Endodermal cell (in vitro differentiated cells): ENCODE measurements at regions not wholly inside any gene's neighbourhood (a gene's known extent, or its start where the extent isn't known, plus 50 kb on each side); places are given as distances from the start of the nearest gene placed in this dataset.

Source experiments
- DNase-seq: peaks from one replicate; pipeline ENCODE4 v3.0.0-alpha.2; 2017
- H3K27ac ChIP-seq: 2 replicates; pipeline ENCODE4 v1.5.1; 2013; ENCODE audit warnings: mild to moderate bottlenecking, low read depth, low read length, moderate library complexity
- H3K27me3 ChIP-seq: 2 replicates; pipeline ENCODE4 v1.6.1; 2013; ENCODE audit warnings: mild to moderate bottlenecking, low read length, moderate library complexity; ENCODE audit not compliant: insufficient read depth, control insufficient read depth, poor library complexity, severe bottlenecking
- H3K36me3 ChIP-seq: 2 replicates; pipeline ENCODE4 v1.7.0; 2013; ENCODE audit warnings: mild to moderate bottlenecking, low read length, moderate library complexity; ENCODE audit not compliant: control insufficient read depth, insufficient read depth
- H3K4me1 ChIP-seq: one replicate; pipeline ENCODE4 v1.7.0; 2013; ENCODE audit warnings: low read length; ENCODE audit not compliant: control insufficient read depth, insufficient read depth
- H3K4me3 ChIP-seq: 2 replicates; pipeline ENCODE4 v1.5.1; 2013; ENCODE audit warnings: mild to moderate bottlenecking, low read length, moderate library complexity
- H3K9ac ChIP-seq: 2 replicates; pipeline ENCODE4 v1.6.1; 2013; ENCODE audit warnings: mild to moderate bottlenecking, low read length, moderate library complexity; ENCODE audit not compliant: poor library complexity, severe bottlenecking; ENCODE audit errors: extremely low read depth
- H3K9me3 ChIP-seq: 2 replicates; pipeline ENCODE4 v1.6.1; 2013; ENCODE audit warnings: mild to moderate bottlenecking, low read length, moderate library complexity; ENCODE audit not compliant: control insufficient read depth
- H3K27ac Mint-ChIP-seq: 2 replicates; pipeline ENCODE4 v1.8.0; 2020; ENCODE audit warnings: mixed read lengths
- H3K27me3 Mint-ChIP-seq: 2 replicates; pipeline ENCODE4 v1.8.0; 2021; ENCODE audit warnings: mild to moderate bottlenecking, mixed read lengths; ENCODE audit not compliant: insufficient read depth
- H3K36me3 Mint-ChIP-seq: 2 replicates; pipeline ENCODE4 v1.8.0; 2020; ENCODE audit warnings: low read depth, mixed read lengths
- H3K4me1 Mint-ChIP-seq: 2 replicates; pipeline ENCODE4 v1.8.0; 2020; ENCODE audit warnings: mixed read lengths
- H3K4me3 Mint-ChIP-seq: 2 replicates; pipeline ENCODE4 v1.8.0; 2020; ENCODE audit warnings: mild to moderate bottlenecking, moderate library complexity, mixed read lengths
- H3K9me3 Mint-ChIP-seq: 2 replicates; pipeline ENCODE4 v1.8.0; 2020; ENCODE audit warnings: mild to moderate bottlenecking, mixed read lengths
- WGBS, 2 experiments: methylation state at CpG; one replicate each; pipeline versions ENCODE4 v1.1.5 to v1.1.7; 2013; ENCODE audit warnings: missing lambda C conversion rate in 2 of 2, mixed read lengths in 1 of 2; ENCODE audit not compliant: insufficient coverage in 1 of 2, insufficient read length in 1 of 2; 5-methylcytosine and 5-hydroxymethylcytosine counted together
- TF ChIP-seq, protein P1 (sequence below): fragments of 200-600 bp; sonication (generic); conservative IDR thresholded peaks from 2 replicates; pipeline ENCODE4 v1.5.0; 2021; ENCODE audit warnings: antibody characterized with exemption, mild to moderate bottlenecking

- Mint-ChIP-seq H3K27ac (no peak overlapping the region), H3K4me1 (peaks cover 10% of the 10 kb centered on the region)
- H3K36me3 ChIP-seq, result no peaks in the 10 kb centered on the region
Measured at GRCh38 chr4:123230061-123230460, 166.5 kb upstream of the SPRY1 start.

GRCh38 chr4:123232439-123232838 lies 164.2 kb upstream of the SPRY1 start:
- Mint-ChIP-seq H3K27me3 (no peaks in the 10 kb centered on the region), H3K27ac (no peak overlapping the region), H3K9me3 (no peaks in the 10 kb centered on the region), H3K4me3 (no peak overlapping the region), H3K36me3 (no peaks in the 10 kb centered on the region), H3K4me1 (peaks cover 10% of the 10 kb centered on the region)
- 46 to 77% methylated on average over 2 to 3 of the region's 3 CpGs for WGBS, 2 experiments
- no peaks in the 10 kb centered on the region for H3K4me1 ChIP-seq
- no peak overlapping the region for H3K4me3 ChIP-seq
- H3K27me3 ChIP-seq, result no peaks in the 10 kb centered on the region
- H3K27ac ChIP-seq, result no peak overlapping the region
- no peak for DNase-seq
- no peaks in the 10 kb centered on the region for H3K36me3 ChIP-seq
- H3K9me3 ChIP-seq, result no peaks in the 10 kb centered on the region
- no peak overlapping the region for H3K9ac ChIP-seq
- TF ChIP-seq, protein P1, sequence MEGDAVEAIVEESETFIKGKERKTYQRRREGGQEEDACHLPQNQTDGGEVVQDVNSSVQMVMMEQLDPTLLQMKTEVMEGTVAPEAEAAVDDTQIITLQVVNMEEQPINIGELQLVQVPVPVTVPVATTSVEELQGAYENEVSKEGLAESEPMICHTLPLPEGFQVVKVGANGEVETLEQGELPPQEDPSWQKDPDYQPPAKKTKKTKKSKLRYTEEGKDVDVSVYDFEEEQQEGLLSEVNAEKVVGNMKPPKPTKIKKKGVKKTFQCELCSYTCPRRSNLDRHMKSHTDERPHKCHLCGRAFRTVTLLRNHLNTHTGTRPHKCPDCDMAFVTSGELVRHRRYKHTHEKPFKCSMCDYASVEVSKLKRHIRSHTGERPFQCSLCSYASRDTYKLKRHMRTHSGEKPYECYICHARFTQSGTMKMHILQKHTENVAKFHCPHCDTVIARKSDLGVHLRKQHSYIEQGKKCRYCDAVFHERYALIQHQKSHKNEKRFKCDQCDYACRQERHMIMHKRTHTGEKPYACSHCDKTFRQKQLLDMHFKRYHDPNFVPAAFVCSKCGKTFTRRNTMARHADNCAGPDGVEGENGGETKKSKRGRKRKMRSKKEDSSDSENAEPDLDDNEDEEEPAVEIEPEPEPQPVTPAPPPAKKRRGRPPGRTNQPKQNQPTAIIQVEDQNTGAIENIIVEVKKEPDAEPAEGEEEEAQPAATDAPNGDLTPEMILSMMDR, result no peak

More at GRCh38 chr4:123230061-123230460, 166.5 kb upstream of the SPRY1 start:
- no peak overlapping the region for H3K27ac ChIP-seq
- Mint-ChIP-seq H3K9me3 (no peaks in the 10 kb centered on the region), H3K36me3 (no peaks in the 10 kb centered on the region), H3K4me3 (no peak overlapping the region), H3K27me3 (no peaks in the 10 kb centered on the region)
- H3K9ac ChIP-seq, result no peak overlapping the region
- no peaks in the 10 kb centered on the region for H3K9me3 ChIP-seq
- WGBS, 2 experiments, result 90 to 93% methylated on average over 2 of the region's 2 CpGs
- DNase-seq, result no peak
- no peaks in the 10 kb centered on the region for H3K27me3 ChIP-seq
- TF ChIP-seq, protein P1, result no peak
- no peak overlapping the region for H3K4me3 ChIP-seq
- H3K4me1 ChIP-seq, result no peaks in the 10 kb centered on the region

DNA sequence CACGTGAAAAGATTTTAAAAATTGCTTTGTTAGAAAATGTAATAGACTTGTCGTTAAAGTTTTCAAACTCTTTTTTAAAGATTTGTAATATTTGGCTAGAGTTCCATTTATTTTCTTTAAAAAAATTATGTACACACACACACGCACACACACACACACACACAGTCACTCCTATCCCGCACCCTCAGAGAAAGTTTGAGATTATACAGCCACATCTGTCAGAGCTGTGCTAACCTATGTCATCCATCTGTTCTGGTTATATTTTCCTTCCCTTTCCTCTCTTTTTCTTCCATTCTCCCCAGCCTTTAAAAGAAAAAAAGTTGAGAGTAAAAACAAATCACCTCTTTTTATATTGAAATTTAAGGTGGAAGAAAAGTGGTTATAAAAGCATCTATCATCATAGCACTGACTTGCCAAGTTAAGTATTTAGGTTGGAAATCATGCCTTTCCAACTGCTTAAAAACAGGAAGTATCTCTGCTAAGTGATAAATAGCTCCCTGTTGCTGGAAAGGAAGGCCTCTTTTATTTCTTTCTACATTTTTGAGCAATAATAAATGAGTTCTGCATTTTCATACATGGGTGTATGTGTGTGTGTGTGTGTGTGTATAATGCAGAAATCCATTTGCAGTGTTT lies 163.3 kb upstream of the SPRY1 start:
- Histone ChIP-seq H3K36me3 (no peaks in the 10 kb centered on the region), H3K27ac (no peak overlapping the region), H3K9me3 (no peaks in the 10 kb centered on the region), H3K9ac (no peak overlapping the region), H3K4me3 (no peak overlapping the region), H3K27me3 (no peaks in the 10 kb centered on the region), H3K4me1 (no peaks in the 10 kb centered on the region)
- TF ChIP-seq, protein P1, result no peak
- peaks cover 5% of the 10 kb centered on the region for H3K9me3 Mint-ChIP-seq
- H3K27ac Mint-ChIP-seq, result no peak overlapping the region
- peaks cover 2% of the 10 kb centered on the region for H3K36me3 Mint-ChIP-seq
- 84% methylated on average over 4 of the region's 4 CpGs; no CpG with 5 or more reads in 1 of the 2 experiments for WGBS, 2 experiments
- no peak overlapping the region for H3K4me3 Mint-ChIP-seq
- DNase-seq, result no peak
- peaks cover 10% of the 10 kb centered on the region for H3K4me1 Mint-ChIP-seq
- H3K27me3 Mint-ChIP-seq, result no peaks in the 10 kb centered on the region
